Mesothelial cell of epicardium (in vitro differentiated cells): ENCODE measurements at regions not wholly inside any gene's neighbourhood (a gene's known extent, or its start where the extent isn't known, plus 50 kb on each side); places are given as distances from the start of the nearest gene placed in this dataset.

Experiments
- DNase-seq, 2 experiments: peaks; one replicate each; pipeline ENCODE4 v3.0.0; 2021; ENCODE audit warnings: low spot score in 2 of 2; ENCODE audit not compliant: unreplicated experiment in 2 of 2
- H3K27ac Mint-ChIP-seq: 2 replicates; pipeline ENCODE4 v1.8.0; 2021; ENCODE audit warnings: mixed read lengths
- H3K27me3 Mint-ChIP-seq: 2 replicates; pipeline ENCODE4 v1.8.0; 2021; ENCODE audit warnings: low read depth, mixed read lengths
- H3K36me3 Mint-ChIP-seq: 2 replicates; pipeline ENCODE4 v1.8.0; 2021; ENCODE audit warnings: mixed read lengths
- H3K4me1 Mint-ChIP-seq: 2 replicates; pipeline ENCODE4 v1.8.0; 2021; ENCODE audit warnings: mixed read lengths
- H3K4me3 Mint-ChIP-seq: 2 replicates; pipeline ENCODE4 v1.8.0; 2021; ENCODE audit warnings: mild to moderate bottlenecking, moderate library complexity, mixed read lengths
- H3K9me3 Mint-ChIP-seq: 2 replicates; pipeline ENCODE4 v1.8.0; 2021; ENCODE audit warnings: mixed read lengths
- TF ChIP-seq, protein P1 (sequence below): fragments of 200-600 bp; sonication (generic); IDR thresholded peaks from one replicate; pipeline ENCODE4 v1.5.0; 2021; ENCODE audit warnings: antibody characterized with exemption; ENCODE audit not compliant: unreplicated experiment

DNA sequence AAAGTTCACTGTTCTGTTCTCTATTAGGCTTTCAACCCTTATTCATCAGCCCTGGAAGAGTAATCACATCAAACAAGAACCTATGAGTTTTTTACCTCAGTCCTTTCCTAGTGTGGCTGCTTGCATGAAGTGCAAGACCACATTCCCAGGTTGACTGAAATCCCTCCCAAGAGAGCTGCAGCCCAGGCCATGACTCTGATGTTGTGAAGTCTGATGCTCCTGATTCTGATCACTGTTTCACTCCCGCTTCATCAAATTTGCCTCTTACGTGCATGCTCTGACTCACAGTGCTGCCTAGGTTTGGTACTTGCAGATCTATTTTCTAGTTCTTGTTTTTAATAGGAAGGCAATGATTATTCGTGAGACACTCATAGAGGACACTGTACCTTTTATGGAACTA lies 58.2 kb upstream of the DSEL start:
- no peaks in the 10 kb centered on the region for H3K27me3 Mint-ChIP-seq
- H3K4me1 Mint-ChIP-seq: peaks cover 3% of the 10 kb centered on the region
- H3K36me3 Mint-ChIP-seq: no peaks in the 10 kb centered on the region
- no peak overlapping the region for H3K4me3 Mint-ChIP-seq
- DNase-seq: no peak
- H3K27ac Mint-ChIP-seq: no peak overlapping the region
- H3K9me3 Mint-ChIP-seq: no peaks in the 10 kb centered on the region
- TF ChIP-seq, protein P1, sequence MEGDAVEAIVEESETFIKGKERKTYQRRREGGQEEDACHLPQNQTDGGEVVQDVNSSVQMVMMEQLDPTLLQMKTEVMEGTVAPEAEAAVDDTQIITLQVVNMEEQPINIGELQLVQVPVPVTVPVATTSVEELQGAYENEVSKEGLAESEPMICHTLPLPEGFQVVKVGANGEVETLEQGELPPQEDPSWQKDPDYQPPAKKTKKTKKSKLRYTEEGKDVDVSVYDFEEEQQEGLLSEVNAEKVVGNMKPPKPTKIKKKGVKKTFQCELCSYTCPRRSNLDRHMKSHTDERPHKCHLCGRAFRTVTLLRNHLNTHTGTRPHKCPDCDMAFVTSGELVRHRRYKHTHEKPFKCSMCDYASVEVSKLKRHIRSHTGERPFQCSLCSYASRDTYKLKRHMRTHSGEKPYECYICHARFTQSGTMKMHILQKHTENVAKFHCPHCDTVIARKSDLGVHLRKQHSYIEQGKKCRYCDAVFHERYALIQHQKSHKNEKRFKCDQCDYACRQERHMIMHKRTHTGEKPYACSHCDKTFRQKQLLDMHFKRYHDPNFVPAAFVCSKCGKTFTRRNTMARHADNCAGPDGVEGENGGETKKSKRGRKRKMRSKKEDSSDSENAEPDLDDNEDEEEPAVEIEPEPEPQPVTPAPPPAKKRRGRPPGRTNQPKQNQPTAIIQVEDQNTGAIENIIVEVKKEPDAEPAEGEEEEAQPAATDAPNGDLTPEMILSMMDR: no peak

DNA sequence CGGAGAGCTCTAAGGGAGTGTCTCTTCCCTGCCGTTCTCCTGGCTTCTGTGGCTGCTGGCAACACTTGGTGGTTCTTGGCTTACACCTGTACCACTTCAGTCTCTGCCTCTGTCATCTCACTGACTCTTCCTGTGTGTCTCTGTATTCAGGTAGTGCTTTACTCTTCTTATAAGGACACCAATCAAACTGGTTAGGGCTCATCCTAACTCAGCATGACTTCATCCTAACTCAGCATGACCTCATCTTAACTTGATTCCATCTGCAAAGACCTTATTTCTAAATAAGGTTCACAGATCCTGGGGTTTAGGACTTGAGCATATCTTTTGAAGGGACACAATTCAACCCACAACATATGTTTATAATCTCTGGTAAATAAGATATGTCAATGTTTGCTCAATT lies 51.6 kb upstream of the DSEL start:
- Mint-ChIP-seq H3K9me3 (peaks cover 3% of the 10 kb centered on the region), H3K4me3 (no peak overlapping the region), H3K27me3 (no peaks in the 10 kb centered on the region), H3K36me3 (no peaks in the 10 kb centered on the region), H3K27ac (no peak overlapping the region), H3K4me1 (no peaks in the 10 kb centered on the region)
- DNase-seq: no peak
- TF ChIP-seq, protein P1: no peak
